ENCODE measurements at regions not wholly inside any gene's neighbourhood (a gene's known extent, or its start where the extent isn't known, plus 50 kb on each side); places are given as distances from the start of the nearest gene placed in this dataset.

DNA sequence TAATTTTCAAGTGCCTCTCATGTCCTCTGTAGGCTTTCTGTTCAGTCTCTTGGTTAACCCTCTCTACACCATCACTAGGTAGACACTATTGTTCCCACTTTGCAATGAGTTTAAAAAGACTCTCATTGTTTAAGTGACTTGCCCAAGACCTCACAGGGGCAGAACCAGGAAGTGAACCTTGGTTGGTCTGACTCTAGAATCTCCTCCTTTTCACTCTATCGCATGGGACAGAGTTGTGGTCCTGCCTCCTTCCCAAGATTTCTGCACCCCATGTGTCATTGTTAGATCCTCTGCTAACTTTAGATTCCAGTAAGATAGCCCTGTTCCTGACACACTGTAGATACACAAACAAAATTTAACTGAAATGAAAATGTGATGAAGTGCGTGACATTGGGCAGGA is 481.7 kb upstream of the USP24 start:
- TF ChIP-seq, protein P1, sequence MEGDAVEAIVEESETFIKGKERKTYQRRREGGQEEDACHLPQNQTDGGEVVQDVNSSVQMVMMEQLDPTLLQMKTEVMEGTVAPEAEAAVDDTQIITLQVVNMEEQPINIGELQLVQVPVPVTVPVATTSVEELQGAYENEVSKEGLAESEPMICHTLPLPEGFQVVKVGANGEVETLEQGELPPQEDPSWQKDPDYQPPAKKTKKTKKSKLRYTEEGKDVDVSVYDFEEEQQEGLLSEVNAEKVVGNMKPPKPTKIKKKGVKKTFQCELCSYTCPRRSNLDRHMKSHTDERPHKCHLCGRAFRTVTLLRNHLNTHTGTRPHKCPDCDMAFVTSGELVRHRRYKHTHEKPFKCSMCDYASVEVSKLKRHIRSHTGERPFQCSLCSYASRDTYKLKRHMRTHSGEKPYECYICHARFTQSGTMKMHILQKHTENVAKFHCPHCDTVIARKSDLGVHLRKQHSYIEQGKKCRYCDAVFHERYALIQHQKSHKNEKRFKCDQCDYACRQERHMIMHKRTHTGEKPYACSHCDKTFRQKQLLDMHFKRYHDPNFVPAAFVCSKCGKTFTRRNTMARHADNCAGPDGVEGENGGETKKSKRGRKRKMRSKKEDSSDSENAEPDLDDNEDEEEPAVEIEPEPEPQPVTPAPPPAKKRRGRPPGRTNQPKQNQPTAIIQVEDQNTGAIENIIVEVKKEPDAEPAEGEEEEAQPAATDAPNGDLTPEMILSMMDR (IDR thresholded peaks at IDR 0.05), result no peak
- no peak for TF ChIP-seq ZFX (IDR thresholded peaks at IDR 0.05; ENCODE audit: borderline replicate concordance)

Measured in 22Rv1 (cell line).